Loucy (cell line): ENCODE measurements at regions not wholly inside any gene's neighbourhood (a gene's known extent, or its start where the extent isn't known, plus 50 kb on each side); places are given as distances from the start of the nearest gene placed in this dataset.

ENCODE experiments used
- H2AFZ ChIP-seq: fragments of 200-600 bp; sonication (generic); 2 replicates; pipeline ENCODE4 v1.6.0; 2016; ENCODE audit warnings: antibody characterized with exemption, mild to moderate bottlenecking, low read length, moderate library complexity
- H3F3A ChIP-seq: fragments of 200-600 bp; 2 replicates; pipeline ENCODE4 v1.6.0; 2016; ENCODE audit warnings: antibody characterized with exemption, low read depth, mild to moderate bottlenecking
- H3K27me3 ChIP-seq: fragments of 200-600 bp; sonication (generic); 2 replicates; pipeline ENCODE4 v1.6.1; 2014; ENCODE audit warnings: low read length, mild to moderate bottlenecking; ENCODE audit not compliant: insufficient read depth, poor library complexity, severe bottlenecking
- H3K36me3 ChIP-seq: fragments of 200-600 bp; sonication (generic); 2 replicates; pipeline ENCODE4 v1.6.1; 2016; ENCODE audit warnings: low read length; ENCODE audit not compliant: insufficient read depth
- H3K4me1 ChIP-seq: fragments of 200-600 bp; sonication (generic); 2 replicates; pipeline ENCODE4 v1.5.1; 2014; ENCODE audit warnings: low read length, mild to moderate bottlenecking; ENCODE audit not compliant: insufficient read depth, poor library complexity, severe bottlenecking
- H3K4me2 ChIP-seq: fragments of 200-600 bp; sonication (generic); 2 replicates; pipeline ENCODE4 v1.6.0; 2014; ENCODE audit warnings: antibody characterized with exemption, low read length, low read depth, mild to moderate bottlenecking; ENCODE audit not compliant: poor library complexity, severe bottlenecking
- H3K4me3 ChIP-seq: fragments of 200-600 bp; sonication (generic); 2 replicates; pipeline ENCODE4 v1.5.1; 2014; ENCODE audit warnings: low read length, mild to moderate bottlenecking, mixed read lengths; ENCODE audit not compliant: poor library complexity, severe bottlenecking
- H3K79me2 ChIP-seq: fragments of 200-600 bp; sonication (generic); 2 replicates; pipeline ENCODE4 v1.6.1; 2014; ENCODE audit warnings: low read length; ENCODE audit not compliant: insufficient read depth
- H3K9ac ChIP-seq: fragments of 200-600 bp; sonication (generic); 2 replicates; pipeline ENCODE4 v1.6.0; 2014; ENCODE audit warnings: mild to moderate bottlenecking, low read depth, low read length, moderate library complexity; ENCODE audit not compliant: poor library complexity, severe bottlenecking
- H3K9me2 ChIP-seq: fragments of 200-600 bp; sonication (generic); replicated peaks from 2 replicates; pipeline ENCODE4 v1.6.1; 2016; ENCODE audit warnings: low read depth, low read length, mixed read lengths
- H3K9me3 ChIP-seq: fragments of 200-600 bp; sonication (generic); 2 replicates; pipeline ENCODE4 v1.6.1; 2014; ENCODE audit warnings: mild to moderate bottlenecking, antibody characterized with exemption, low read length, low read depth; ENCODE audit not compliant: insufficient read depth
- H4K20me1 ChIP-seq: fragments of 200-600 bp; sonication (generic); 2 replicates; pipeline ENCODE4 v1.6.0; 2014; ENCODE audit warnings: antibody characterized with exemption, low read length, mild to moderate bottlenecking; ENCODE audit not compliant: insufficient read depth, poor library complexity, severe bottlenecking
- CTCF ChIP-seq: fragments of 200-600 bp; sonication (generic); conservative IDR thresholded peaks from 2 replicates; pipeline ENCODE4 v1.5.1; 2014; ENCODE audit warnings: mild to moderate bottlenecking, antibody characterized with exemption, low read length
- EZH2phosphoT487 ChIP-seq: fragments of 200-600 bp; IDR thresholded peaks from 2 replicates; pipeline ENCODE4 v1.6.1; 2018; ENCODE audit warnings: antibody characterized with exemption, mild to moderate bottlenecking, moderate library complexity, borderline replicate concordance

- Histone ChIP-seq H3K9me2 (no peaks in the 10 kb centered on the region), H4K20me1 (no peaks in the 10 kb centered on the region), H3K36me3 (no peaks in the 10 kb centered on the region), H3F3A (no peaks in the 10 kb centered on the region), H3K9me3 (no peaks in the 10 kb centered on the region), H3K79me2 (no peaks in the 10 kb centered on the region), H2AFZ (0 out of 2 replicates have a peak overlapping the region, but pooled peaks have one; percentile 26), H3K4me1 (peaks cover 44% of the 10 kb centered on the region), H3K4me2 (no peak overlapping the region), H3K4me3 (no peak overlapping the region), H3K9ac (no peak overlapping the region), H3K27me3 (no peaks in the 10 kb centered on the region)
- TF ChIP-seq CTCF, result no peak
- no peak for TF ChIP-seq EZH2phosphoT487
Observed at GRCh38 chr1:172717722-172718465, 59.0 kb downstream of the FASLG start.

DNA sequence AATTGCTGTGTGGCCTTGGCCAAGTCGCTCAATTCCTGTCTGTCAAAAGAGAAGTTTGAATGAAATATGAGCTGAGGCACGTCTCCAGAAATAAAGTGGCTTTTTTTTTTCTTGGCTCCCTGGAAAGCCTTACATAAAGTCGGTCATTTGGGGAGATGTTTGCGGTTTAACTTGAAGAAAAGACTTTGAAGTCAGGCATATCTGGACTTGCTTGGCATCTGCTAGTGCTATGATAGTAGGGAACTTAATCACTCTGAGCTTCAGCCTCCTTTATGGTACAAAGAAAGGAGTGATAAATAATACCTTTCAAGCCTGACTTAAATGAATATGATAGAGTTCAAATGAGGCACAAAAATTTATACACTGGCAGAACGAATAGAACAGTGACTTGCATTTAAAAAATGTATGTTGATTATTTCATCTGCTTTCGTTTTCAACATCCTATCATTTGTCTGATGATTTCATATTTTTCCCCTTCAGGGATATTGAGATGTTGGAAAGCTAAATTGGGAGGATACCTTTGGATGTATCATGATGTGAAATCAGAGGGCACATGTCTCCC lies 60.2 kb downstream of the FASLG start:
- Histone ChIP-seq H4K20me1 (no peaks in the 10 kb centered on the region), H3K27me3 (no peaks in the 10 kb centered on the region), H3K4me3 (no peak overlapping the region), H3K4me2 (no peak overlapping the region), H3K4me1 (peaks cover 35% of the 10 kb centered on the region), H3K9ac (no peak overlapping the region), H3K36me3 (no peaks in the 10 kb centered on the region), H3K9me2 (no peaks in the 10 kb centered on the region), H3K79me2 (no peaks in the 10 kb centered on the region), H2AFZ (no peak overlapping the region), H3F3A (no peaks in the 10 kb centered on the region), H3K9me3 (no peaks in the 10 kb centered on the region)
- TF ChIP-seq CTCF, result no peak
- no peak for TF ChIP-seq EZH2phosphoT487

- Histone ChIP-seq H3K79me2 (no peaks in the 10 kb centered on the region), H3K4me2 (no peak overlapping the region), H3K9ac (no peak overlapping the region), H3F3A (no peaks in the 10 kb centered on the region), H3K9me2 (no peaks in the 10 kb centered on the region), H3K4me3 (no peak overlapping the region), H3K4me1 (peaks cover 35% of the 10 kb centered on the region), H3K9me3 (no peaks in the 10 kb centered on the region), H2AFZ (no peak overlapping the region), H4K20me1 (no peaks in the 10 kb centered on the region), H3K27me3 (no peaks in the 10 kb centered on the region), H3K36me3 (no peaks in the 10 kb centered on the region)
- TF ChIP-seq CTCF (peak; percentile 98), EZH2phosphoT487 (no peak)
Observed at GRCh38 chr1:172719694-172720138, 60.8 kb downstream of the FASLG start.
